Astrocyte (in vitro differentiated cells and primary cell): ENCODE measurements at regions not wholly inside any gene's neighbourhood (a gene's known extent, or its start where the extent isn't known, plus 50 kb on each side); places are given as distances from the start of the nearest gene placed in this dataset.

Experiments
- DNase-seq: peaks from one replicate; pipeline ENCODE4 v3.0.0-alpha.2; 2010; ENCODE audit warnings: low read depth
- FAIRE-seq: peaks from 2 replicates; lab custom pipeline; 2011; peaks lifted over from hg19 to GRCh38; lab: Jason Lieb, UNC
- H2AFZ ChIP-seq: 2 replicates; pipeline ENCODE4 v1.6.0; 2012; ENCODE audit warnings: low read depth, low read length, inconsistent platforms
- H3K27ac ChIP-seq: 2 replicates; pipeline ENCODE4 v1.5.1; 2011; ENCODE audit warnings: low read depth, low read length, inconsistent platforms
- H3K27me3 ChIP-seq: 2 replicates; pipeline ENCODE4 v1.6.0; 2011; ENCODE audit warnings: low read length, inconsistent platforms; ENCODE audit not compliant: insufficient read depth
- H3K36me3 ChIP-seq: 2 replicates; pipeline ENCODE4 v1.5.1; 2011; ENCODE audit warnings: low read length, inconsistent platforms; ENCODE audit not compliant: insufficient read depth
- H3K4me1 ChIP-seq: 2 replicates; pipeline ENCODE4 v1.5.1; 2011; ENCODE audit warnings: low read length, inconsistent platforms; ENCODE audit not compliant: insufficient read depth
- H3K4me2 ChIP-seq: 2 replicates; pipeline ENCODE4 v1.6.0; 2012; ENCODE audit warnings: low read length, inconsistent platforms
- H3K4me3 ChIP-seq: 2 replicates; pipeline ENCODE4 v1.5.1; 2011; ENCODE audit warnings: low read depth, mild to moderate bottlenecking, low read length, inconsistent platforms; ENCODE audit not compliant: insufficient read depth
- H3K79me2 ChIP-seq: 2 replicates; pipeline ENCODE4 v1.6.0; 2012; ENCODE audit warnings: mild to moderate bottlenecking, low read length, inconsistent platforms; ENCODE audit not compliant: insufficient read depth
- H3K9ac ChIP-seq: 2 replicates; pipeline ENCODE4 v1.6.0; 2012; ENCODE audit warnings: mild to moderate bottlenecking, low read length, inconsistent platforms
- H3K9me3 ChIP-seq: 2 replicates; pipeline ENCODE4 v1.5.1; 2012; ENCODE audit warnings: low read depth, mild to moderate bottlenecking, low read length, inconsistent platforms; ENCODE audit not compliant: insufficient read depth
- H4K20me1 ChIP-seq: 2 replicates; pipeline ENCODE4 v1.6.0; 2012; ENCODE audit warnings: low read length, inconsistent platforms; ENCODE audit not compliant: insufficient read depth
- H3K27ac Mint-ChIP-seq: one replicate; pipeline ENCODE4 v1.8.0; 2021; ENCODE audit warnings: mild to moderate bottlenecking, mixed read lengths; ENCODE audit not compliant: unreplicated experiment
- H3K27me3 Mint-ChIP-seq: one replicate; pipeline ENCODE4 v1.8.0; 2021; ENCODE audit warnings: low read depth, mixed read lengths; ENCODE audit not compliant: unreplicated experiment
- H3K36me3 Mint-ChIP-seq: one replicate; pipeline ENCODE4 v1.8.0; 2021; ENCODE audit warnings: low read depth, mixed read lengths; ENCODE audit not compliant: unreplicated experiment
- H3K4me1 Mint-ChIP-seq: one replicate; pipeline ENCODE4 v1.8.0; 2021; ENCODE audit warnings: low read depth, mixed read lengths; ENCODE audit not compliant: unreplicated experiment
- H3K4me3 Mint-ChIP-seq: one replicate; pipeline ENCODE4 v1.8.0; 2021; ENCODE audit warnings: mild to moderate bottlenecking, moderate library complexity, mixed read lengths; ENCODE audit not compliant: unreplicated experiment
- H3K9me3 Mint-ChIP-seq: one replicate; pipeline ENCODE4 v1.8.0; 2021; ENCODE audit warnings: mild to moderate bottlenecking, mixed read lengths; ENCODE audit not compliant: unreplicated experiment
- EZH2 ChIP-seq: IDR thresholded peaks from 2 replicates; pipeline ENCODE4 v1.6.1; 2012; ENCODE audit warnings: mild to moderate bottlenecking, low read length, inconsistent platforms; ENCODE audit not compliant: insufficient read depth
- TF ChIP-seq, protein P1 (sequence below): IDR thresholded peaks from 2 replicates; pipeline ENCODE4 v1.5.1; 2011; ENCODE audit warnings: low read depth, mild to moderate bottlenecking, inconsistent platforms, low read length, moderate library complexity; ENCODE audit not compliant: insufficient read depth

DNA sequence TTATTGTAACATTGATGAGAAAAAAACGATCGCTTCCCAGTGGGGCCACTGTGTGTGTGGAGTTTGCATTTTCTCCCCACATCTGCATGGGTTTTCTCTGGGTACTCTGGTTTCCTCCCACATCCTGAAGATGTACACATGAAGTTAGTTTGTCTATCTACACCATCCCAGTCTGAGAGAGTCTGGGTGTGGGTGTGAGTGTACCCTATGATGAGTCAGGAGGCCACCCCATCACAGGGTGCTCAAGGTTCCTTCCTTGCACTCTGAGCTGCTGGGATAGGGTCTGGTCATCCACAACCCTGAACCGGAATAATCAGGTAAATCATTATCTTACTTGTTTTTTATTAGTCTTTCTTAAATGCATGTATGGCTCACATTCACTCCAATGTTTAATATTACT lies 457.1 kb downstream of the NTRK3 start:
- Histone ChIP-seq H3K36me3 (no peaks in the 10 kb centered on the region), H3K4me2 (no peak overlapping the region), H3K27me3 (no peaks in the 10 kb centered on the region), H3K4me1 (no peaks in the 10 kb centered on the region), H2AFZ (no peak overlapping the region), H3K4me3 (no peak overlapping the region), H4K20me1 (no peaks in the 10 kb centered on the region), H3K9ac (no peak overlapping the region), H3K27ac (no peak overlapping the region), H3K79me2 (no peaks in the 10 kb centered on the region), H3K9me3 (no peaks in the 10 kb centered on the region)
- H3K27me3 Mint-ChIP-seq: peaks cover 14% of the 10 kb centered on the region
- H3K9me3 Mint-ChIP-seq: peaks cover 1% of the 10 kb centered on the region
- H3K4me1 Mint-ChIP-seq: peaks cover 2% of the 10 kb centered on the region
- peaks cover 2% of the 10 kb centered on the region for H3K36me3 Mint-ChIP-seq
- H3K27ac Mint-ChIP-seq: no peak overlapping the region
- FAIRE-seq: no peak
- TF ChIP-seq EZH2: no peak
- TF ChIP-seq, protein P1, sequence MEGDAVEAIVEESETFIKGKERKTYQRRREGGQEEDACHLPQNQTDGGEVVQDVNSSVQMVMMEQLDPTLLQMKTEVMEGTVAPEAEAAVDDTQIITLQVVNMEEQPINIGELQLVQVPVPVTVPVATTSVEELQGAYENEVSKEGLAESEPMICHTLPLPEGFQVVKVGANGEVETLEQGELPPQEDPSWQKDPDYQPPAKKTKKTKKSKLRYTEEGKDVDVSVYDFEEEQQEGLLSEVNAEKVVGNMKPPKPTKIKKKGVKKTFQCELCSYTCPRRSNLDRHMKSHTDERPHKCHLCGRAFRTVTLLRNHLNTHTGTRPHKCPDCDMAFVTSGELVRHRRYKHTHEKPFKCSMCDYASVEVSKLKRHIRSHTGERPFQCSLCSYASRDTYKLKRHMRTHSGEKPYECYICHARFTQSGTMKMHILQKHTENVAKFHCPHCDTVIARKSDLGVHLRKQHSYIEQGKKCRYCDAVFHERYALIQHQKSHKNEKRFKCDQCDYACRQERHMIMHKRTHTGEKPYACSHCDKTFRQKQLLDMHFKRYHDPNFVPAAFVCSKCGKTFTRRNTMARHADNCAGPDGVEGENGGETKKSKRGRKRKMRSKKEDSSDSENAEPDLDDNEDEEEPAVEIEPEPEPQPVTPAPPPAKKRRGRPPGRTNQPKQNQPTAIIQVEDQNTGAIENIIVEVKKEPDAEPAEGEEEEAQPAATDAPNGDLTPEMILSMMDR: no peak
- no peak overlapping the region for H3K4me3 Mint-ChIP-seq
- DNase-seq: no peak

DNA sequence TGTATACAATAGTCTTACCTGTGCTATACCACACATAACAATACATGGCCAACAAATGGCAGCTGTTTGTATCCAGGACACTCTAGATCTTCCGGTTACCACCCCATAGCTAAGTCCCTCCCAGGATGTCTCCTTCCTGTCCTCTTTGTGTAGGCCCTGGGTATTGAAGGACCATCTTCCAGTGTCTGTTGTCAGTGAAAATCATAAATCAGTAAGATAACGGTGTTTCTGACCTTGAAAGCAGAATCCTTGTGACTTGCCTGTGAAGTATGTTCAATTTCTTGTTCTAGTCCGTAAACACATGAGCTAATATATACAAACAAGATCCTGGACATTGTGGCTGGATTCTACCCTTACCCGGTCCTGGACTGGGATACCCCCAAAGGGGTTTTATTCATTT lies 462.8 kb downstream of the NTRK3 start:
- peaks cover 2% of the 10 kb centered on the region for H3K4me1 Mint-ChIP-seq
- peaks cover 1% of the 10 kb centered on the region for H3K27me3 Mint-ChIP-seq
- Histone ChIP-seq H3K27me3 (no peaks in the 10 kb centered on the region), H3K9me3 (no peaks in the 10 kb centered on the region), H3K9ac (no peak overlapping the region), H3K4me1 (no peaks in the 10 kb centered on the region), H3K27ac (no peak overlapping the region), H3K36me3 (no peaks in the 10 kb centered on the region), H3K4me2 (no peak overlapping the region), H3K79me2 (no peaks in the 10 kb centered on the region), H3K4me3 (no peak overlapping the region), H4K20me1 (no peaks in the 10 kb centered on the region), H2AFZ (no peak overlapping the region)
- TF ChIP-seq, protein P1: no peak
- TF ChIP-seq EZH2: no peak
- no peak overlapping the region for H3K4me3 Mint-ChIP-seq
- H3K9me3 Mint-ChIP-seq: no peaks in the 10 kb centered on the region
- FAIRE-seq (no peak), DNase-seq (no peak)
- no peaks in the 10 kb centered on the region for H3K36me3 Mint-ChIP-seq
- no peak overlapping the region for H3K27ac Mint-ChIP-seq

DNA sequence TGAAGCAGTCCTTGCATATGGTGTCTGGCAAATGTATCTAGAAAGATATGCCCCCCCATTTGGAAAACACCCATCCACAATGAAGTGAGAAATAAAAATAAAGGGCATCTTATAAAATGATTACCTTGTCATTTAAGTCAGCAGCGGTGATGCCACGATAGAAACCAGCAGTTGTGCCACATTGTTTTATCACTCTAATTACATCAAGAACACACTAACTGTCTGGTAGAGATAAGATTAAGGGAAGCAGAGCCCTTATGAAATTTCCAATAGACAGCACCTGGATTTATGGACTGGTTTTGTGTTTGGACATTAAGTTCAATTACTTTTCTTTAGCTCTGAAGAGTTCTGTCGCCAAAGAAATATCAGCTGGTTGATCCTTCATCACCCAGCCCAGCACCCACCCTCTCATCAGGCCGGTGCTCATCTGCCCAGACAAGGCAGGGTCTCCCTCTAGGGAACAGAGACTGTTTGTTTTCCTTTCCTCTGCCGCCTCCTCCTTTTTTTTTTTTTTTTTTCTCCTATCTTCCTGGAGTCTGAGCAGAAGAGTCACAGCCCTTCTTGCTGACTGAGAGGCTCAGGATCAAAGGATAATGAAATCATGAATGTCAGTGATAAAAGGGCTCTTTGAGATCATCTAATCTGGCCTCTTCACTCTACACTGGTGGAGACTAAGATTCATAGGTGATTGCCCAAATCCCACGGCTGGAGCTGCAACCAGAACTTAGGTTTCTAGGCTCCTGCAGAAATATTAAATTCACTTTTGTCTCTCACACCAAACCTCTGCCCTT lies 464.1 kb downstream of the NTRK3 start:
- H3K27ac Mint-ChIP-seq: no peak overlapping the region
- no peak for TF ChIP-seq EZH2
- TF ChIP-seq, protein P1: no peak

More for the DNA sequence above, 464.1 kb downstream of the NTRK3 start:
- Histone ChIP-seq H3K9me3 (no peaks in the 10 kb centered on the region), H3K4me1 (no peaks in the 10 kb centered on the region), H2AFZ (no peak overlapping the region), H3K9ac (no peak overlapping the region), H3K4me3 (no peak overlapping the region), H3K4me2 (no peak overlapping the region), H3K36me3 (no peaks in the 10 kb centered on the region), H3K79me2 (no peaks in the 10 kb centered on the region), H3K27ac (no peak overlapping the region), H4K20me1 (no peaks in the 10 kb centered on the region), H3K27me3 (no peaks in the 10 kb centered on the region)
- no peaks in the 10 kb centered on the region for H3K9me3 Mint-ChIP-seq
- no peaks in the 10 kb centered on the region for H3K36me3 Mint-ChIP-seq
- FAIRE-seq (no peak), DNase-seq (no peak)
- peaks cover 2% of the 10 kb centered on the region for H3K4me1 Mint-ChIP-seq
- no peaks in the 10 kb centered on the region for H3K27me3 Mint-ChIP-seq
- no peak overlapping the region for H3K4me3 Mint-ChIP-seq
